ENCODE measurements at regions not wholly inside any gene's neighbourhood (a gene's known extent, or its start where the extent isn't known, plus 50 kb on each side); places are given as distances from the start of the nearest gene placed in this dataset.
"Not testable (repeated sequence)": the region's sequence is repeated elsewhere in the genome, so short reads cannot be mapped to it uniquely, and the experiment has no call there.

DNA sequence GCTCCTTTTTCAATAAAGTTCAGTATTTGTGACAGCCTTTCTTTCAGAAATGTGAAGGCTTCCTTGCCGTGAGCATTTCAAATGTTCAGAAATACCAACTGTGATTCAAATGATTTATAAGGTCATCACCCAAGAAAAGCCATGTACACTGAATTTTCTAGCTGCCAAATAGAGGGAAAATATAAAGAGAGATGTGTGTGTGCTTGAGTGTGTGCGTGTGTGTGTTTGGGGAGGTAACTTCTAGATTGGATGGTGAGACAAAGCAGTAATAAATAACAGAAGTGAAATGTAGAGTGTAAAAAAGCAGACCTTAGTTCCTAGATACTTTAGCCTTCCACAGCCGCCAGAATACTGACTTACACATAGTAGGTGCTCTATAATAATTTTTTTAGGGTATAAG is 577.4 kb downstream of the TBL1XR1 start:
- Histone ChIP-seq H3K36me3 (ENCODE audit: low read depth) (no peaks in the 10 kb centered on the region), H3K4me3 (no peak overlapping the region), H3K4me1 (ENCODE audit: insufficient read depth) (no peaks in the 10 kb centered on the region), H3K9me3 (ENCODE audit: low read depth) (no peaks in the 10 kb centered on the region), H4K20me1 (ENCODE audit: insufficient read depth) (no peaks in the 10 kb centered on the region), H3K79me2 (ENCODE audit: insufficient read depth) (no peaks in the 10 kb centered on the region), H3F3A (ENCODE audit: insufficient read depth) (no peaks in the 10 kb centered on the region), H3K27me3 (replicated peaks; ENCODE audit: insufficient read depth) (no peaks in the 10 kb centered on the region), H3K4me2 (ENCODE audit: unreplicated experiment) (no peak overlapping the region), H3K9me2 (ENCODE audit: insufficient read depth) (no peaks in the 10 kb centered on the region), H3K9ac (no peak overlapping the region), H2AFZ (no peak overlapping the region), H3K27ac (no peak overlapping the region)
- DNase-seq = no peak
- 50 to 64% methylated on average over 3 of the region's 3 CpGs for WGBS, 2 experiments (ENCODE audit: low coverage in 1 of 2, low lambda C conversion rate in 2 of 2, missing lambda C conversion rate in 2 of 2)
- in situ Hi-C loops (cut with MboI) = no loop called here
- no peak for TF ChIP-seq EZH2phosphoT487 (IDR thresholded peaks at IDR 0.05; ENCODE audit: insufficient read depth, low read depth)
- TF ChIP-seq EZH2 (IDR thresholded peaks at IDR 0.05; ENCODE audit: insufficient read depth, poor library complexity, severe bottlenecking) = no peak

DNA sequence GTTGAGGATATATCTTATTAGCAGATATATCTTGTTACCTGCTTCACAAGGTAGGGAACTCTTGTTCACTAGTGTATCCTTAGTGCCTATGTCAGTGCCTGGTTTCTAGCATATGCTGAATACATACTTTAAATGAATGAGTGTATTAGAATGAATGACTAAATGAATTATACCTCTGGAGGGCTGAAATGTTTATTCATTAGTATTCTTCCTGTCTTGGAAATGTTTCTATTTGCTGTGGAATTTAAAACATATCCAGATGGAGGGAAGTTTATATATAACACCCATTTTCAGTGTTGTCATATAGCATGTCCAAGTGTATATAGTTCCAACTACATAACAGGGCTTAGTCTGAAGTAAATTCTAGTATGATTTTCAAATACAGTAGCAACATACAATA is 581.5 kb downstream of the TBL1XR1 start:
- no peaks in the 10 kb centered on the region for H3K9me3 ChIP-seq (ENCODE audit: low read depth)
- no peaks in the 10 kb centered on the region for H3K9me2 ChIP-seq (ENCODE audit: insufficient read depth)
- no peaks in the 10 kb centered on the region for H4K20me1 ChIP-seq (ENCODE audit: insufficient read depth)
- H3K79me2 ChIP-seq (ENCODE audit: insufficient read depth) = no peaks in the 10 kb centered on the region
- no peak for TF ChIP-seq EZH2 (IDR thresholded peaks at IDR 0.05; ENCODE audit: insufficient read depth, poor library complexity, severe bottlenecking)
- TF ChIP-seq EZH2phosphoT487 (IDR thresholded peaks at IDR 0.05; ENCODE audit: insufficient read depth, low read depth) = no peak
- no peak overlapping the region for H3K4me2 ChIP-seq (ENCODE audit: unreplicated experiment)
- H3K27ac ChIP-seq = no peak overlapping the region
- no peaks in the 10 kb centered on the region for H3K27me3 ChIP-seq (replicated peaks; ENCODE audit: insufficient read depth)
- no peak overlapping the region for H2AFZ ChIP-seq
- H3K4me1 ChIP-seq (ENCODE audit: insufficient read depth) = no peaks in the 10 kb centered on the region
- H3K4me3 ChIP-seq = no peak overlapping the region
- H3K9ac ChIP-seq = no peak overlapping the region
- no peak for DNase-seq
- no peaks in the 10 kb centered on the region for H3K36me3 ChIP-seq (ENCODE audit: low read depth)
- in situ Hi-C loops (cut with MboI) = no loop called here
- H3F3A ChIP-seq (ENCODE audit: insufficient read depth) = no peaks in the 10 kb centered on the region

GRCh38 chr3:176611703-176612102 is 585.6 kb downstream of the TBL1XR1 start:
- Histone ChIP-seq H2AFZ (no peak overlapping the region), H3K79me2 (ENCODE audit: insufficient read depth) (no peaks in the 10 kb centered on the region), H3K9me2 (ENCODE audit: insufficient read depth) (no peaks in the 10 kb centered on the region), H3F3A (ENCODE audit: insufficient read depth) (no peaks in the 10 kb centered on the region), H3K4me1 (ENCODE audit: insufficient read depth) (no peaks in the 10 kb centered on the region), H3K9me3 (ENCODE audit: low read depth) (no peaks in the 10 kb centered on the region), H3K36me3 (ENCODE audit: low read depth) (no peaks in the 10 kb centered on the region), H3K4me2 (ENCODE audit: unreplicated experiment) (no peak overlapping the region), H4K20me1 (ENCODE audit: insufficient read depth) (no peaks in the 10 kb centered on the region), H3K27me3 (replicated peaks; ENCODE audit: insufficient read depth) (no peaks in the 10 kb centered on the region), H3K27ac (no peak overlapping the region), H3K4me3 (no peak overlapping the region), H3K9ac (no peak overlapping the region)
- in situ Hi-C loops (cut with MboI) = no loop called here
- WGBS, 2 experiments (ENCODE audit: low coverage in 1 of 2, low lambda C conversion rate in 2 of 2, missing lambda C conversion rate in 2 of 2) = 75 to 83% methylated on average over 1 of the region's 1 CpG
- TF ChIP-seq EZH2phosphoT487 (IDR thresholded peaks at IDR 0.05; ENCODE audit: insufficient read depth, low read depth) (no peak), EZH2 (IDR thresholded peaks at IDR 0.05; ENCODE audit: insufficient read depth, poor library complexity, severe bottlenecking) (no peak)
- no peak for DNase-seq

- H3K9me2 ChIP-seq (ENCODE audit: insufficient read depth) = no peaks in the 10 kb centered on the region
- no peaks in the 10 kb centered on the region for H3K79me2 ChIP-seq (ENCODE audit: insufficient read depth)
- H3K4me1 ChIP-seq (ENCODE audit: insufficient read depth) = no peaks in the 10 kb centered on the region
- no peak overlapping the region for H3K4me2 ChIP-seq (ENCODE audit: unreplicated experiment)
- TF ChIP-seq EZH2phosphoT487 (IDR thresholded peaks at IDR 0.05; ENCODE audit: insufficient read depth, low read depth) (no peak), EZH2 (IDR thresholded peaks at IDR 0.05; ENCODE audit: insufficient read depth, poor library complexity, severe bottlenecking) (no peak)
- DNase-seq = no peak
- H3K27ac ChIP-seq = no peak overlapping the region
- H3K27me3 ChIP-seq (replicated peaks; ENCODE audit: insufficient read depth) = no peaks in the 10 kb centered on the region
- H4K20me1 ChIP-seq (ENCODE audit: insufficient read depth) = no peaks in the 10 kb centered on the region
- no peaks in the 10 kb centered on the region for H3K36me3 ChIP-seq (ENCODE audit: low read depth)
- no peaks in the 10 kb centered on the region for H3K9me3 ChIP-seq (ENCODE audit: low read depth)
- in situ Hi-C loops (cut with MboI) = no loop called here
- no peak overlapping the region; the same call in 1 of the 2 replicates for H2AFZ ChIP-seq
- WGBS, 2 experiments (ENCODE audit: low coverage in 1 of 2, low lambda C conversion rate in 2 of 2, missing lambda C conversion rate in 2 of 2) = 71 to 77% methylated on average over 5 of the region's 5 CpGs
- H3F3A ChIP-seq (ENCODE audit: insufficient read depth) = no peaks in the 10 kb centered on the region
- H3K4me3 ChIP-seq = no peak overlapping the region
- no peak overlapping the region for H3K9ac ChIP-seq
Measured at GRCh38 chr3:176609361-176609760, 587.9 kb downstream of the TBL1XR1 start.

- H4K20me1 ChIP-seq (ENCODE audit: insufficient read depth); H3F3A ChIP-seq (ENCODE audit: insufficient read depth); in situ Hi-C loops (cut with MboI); H3K4me1 ChIP-seq (ENCODE audit: insufficient read depth); H3K36me3 ChIP-seq (ENCODE audit: low read depth); H3K79me2 ChIP-seq (ENCODE audit: insufficient read depth); H3K4me2 ChIP-seq (ENCODE audit: unreplicated experiment); H3K9me3 ChIP-seq (ENCODE audit: low read depth); H2AFZ ChIP-seq; DNase-seq; H3K27ac ChIP-seq; H3K9ac ChIP-seq; H3K4me3 ChIP-seq; H3K27me3 ChIP-seq (replicated peaks; ENCODE audit: insufficient read depth); H3K9me2 ChIP-seq (ENCODE audit: insufficient read depth): not testable (repeated sequence)
- 87 to 94% methylated on average over 2 of the region's 2 CpGs for WGBS, 2 experiments (ENCODE audit: low coverage in 1 of 2, low lambda C conversion rate in 2 of 2, missing lambda C conversion rate in 2 of 2)
Measured at GRCh38 chr3:176605553-176605952, 591.7 kb downstream of the TBL1XR1 start.
